HG02981 (cell line): ENCODE measurements at regions not wholly inside any gene's neighbourhood (a gene's known extent, or its start where the extent isn't known, plus 50 kb on each side); places are given as distances from the start of the nearest gene placed in this dataset.
"Not testable (repeated sequence)": the region's sequence is repeated elsewhere in the genome, so short reads cannot be mapped to it uniquely, and the experiment has no call there.

Source experiments
- ATAC-seq: cut with Tn5 transposase; IDR thresholded peaks from one replicate; pipeline ENCODE4 v1.9.1; 2021; ENCODE audit warnings: mild to moderate bottlenecking, moderate library complexity; ENCODE audit not compliant: unreplicated experiment

DNA sequence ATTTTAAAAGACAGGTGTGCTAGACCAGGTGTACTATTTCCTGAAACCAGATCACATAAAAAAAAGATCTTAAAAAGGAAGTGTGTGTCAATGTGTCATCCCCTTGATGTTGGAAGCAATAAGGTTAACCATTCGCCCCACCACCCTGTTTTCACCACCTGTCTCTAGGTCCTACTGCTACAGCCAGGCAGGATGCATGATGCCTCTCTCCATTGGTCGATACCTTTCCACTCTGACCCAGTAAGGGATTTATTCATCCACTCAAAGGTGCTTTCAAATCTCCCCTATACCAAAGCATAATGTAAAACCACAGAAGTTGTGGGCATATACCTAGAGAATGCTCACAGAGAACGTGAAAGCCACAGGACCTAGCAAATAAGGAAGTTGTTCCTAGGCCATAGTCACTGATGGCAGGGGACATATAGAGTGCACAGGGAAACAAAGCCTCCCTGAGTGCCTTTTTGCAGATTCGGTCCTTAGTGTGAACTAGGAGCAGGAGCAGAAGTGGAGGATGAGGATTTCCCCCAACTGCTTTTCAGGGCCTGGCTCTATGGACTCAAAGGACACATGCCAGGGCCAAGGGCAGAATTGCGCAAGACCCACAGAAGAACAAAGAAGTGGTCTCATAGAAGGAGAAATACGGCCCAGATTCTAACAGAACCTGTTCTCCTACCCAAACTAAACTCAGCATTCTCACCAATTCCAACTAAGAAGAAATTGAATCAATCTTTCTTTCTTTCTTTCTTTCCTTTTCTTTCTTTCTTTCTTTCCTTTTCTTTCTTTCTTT is 631.5 kb upstream of the NRP1 start:
- ATAC-seq, result no peak

DNA sequence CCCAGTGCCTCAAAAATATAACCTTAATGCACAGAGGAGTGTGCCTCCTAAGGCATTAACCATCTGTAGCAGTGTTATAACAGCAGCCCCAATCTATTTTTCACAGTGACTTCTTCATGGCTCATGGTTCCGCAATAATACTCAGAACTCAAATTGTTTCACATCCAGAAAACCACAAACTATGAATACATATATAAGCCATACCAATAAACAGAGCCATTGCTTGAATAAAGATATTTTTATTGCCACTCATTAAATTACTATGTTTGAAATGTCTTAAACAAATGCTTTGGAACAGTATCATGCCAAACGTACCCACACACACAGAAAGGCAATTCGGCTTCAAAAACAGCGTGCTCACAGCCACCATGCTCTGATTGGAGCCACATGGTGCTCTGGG is 629.3 kb upstream of the NRP1 start:
- ATAC-seq, result no peak

DNA sequence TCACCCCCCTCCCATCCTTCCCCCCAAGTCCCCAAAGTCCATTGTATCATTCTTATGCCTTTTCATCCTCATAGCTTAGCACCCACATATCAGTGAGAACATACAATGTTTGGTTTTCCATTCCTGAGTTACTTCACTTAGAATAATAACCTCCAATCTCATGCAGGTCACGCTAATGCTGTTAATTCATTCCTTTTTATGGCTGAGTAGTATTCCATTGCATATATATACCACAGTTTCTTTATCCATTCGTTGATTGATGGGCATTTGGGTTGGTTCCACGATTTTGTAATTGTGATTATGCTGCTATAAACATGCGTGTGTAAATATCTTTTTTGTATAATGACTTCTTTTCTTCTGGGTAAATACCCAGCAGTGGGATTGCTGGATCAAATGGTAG is 621.9 kb upstream of the NRP1 start:
- not testable (repeated sequence) for ATAC-seq

DNA sequence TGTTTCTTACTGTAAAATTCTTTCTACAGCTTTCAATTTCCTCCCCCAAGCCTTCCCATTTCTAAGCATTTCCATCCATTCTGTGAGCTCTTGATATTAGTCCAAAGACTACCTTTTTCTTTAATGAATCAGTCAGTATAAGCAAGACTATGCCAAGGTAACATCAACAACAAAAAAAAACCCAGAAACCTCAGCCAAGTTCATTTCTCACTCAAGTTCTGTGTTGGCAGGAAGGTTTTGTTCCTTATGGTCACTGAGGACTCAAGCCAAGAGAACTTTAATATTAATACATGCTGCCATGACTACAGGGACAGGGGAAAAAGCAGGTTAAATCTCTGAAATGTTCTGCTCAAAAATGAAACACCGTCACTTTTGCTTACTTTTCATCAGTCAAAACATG is 621.2 kb upstream of the NRP1 start:
- no peak for ATAC-seq

DNA sequence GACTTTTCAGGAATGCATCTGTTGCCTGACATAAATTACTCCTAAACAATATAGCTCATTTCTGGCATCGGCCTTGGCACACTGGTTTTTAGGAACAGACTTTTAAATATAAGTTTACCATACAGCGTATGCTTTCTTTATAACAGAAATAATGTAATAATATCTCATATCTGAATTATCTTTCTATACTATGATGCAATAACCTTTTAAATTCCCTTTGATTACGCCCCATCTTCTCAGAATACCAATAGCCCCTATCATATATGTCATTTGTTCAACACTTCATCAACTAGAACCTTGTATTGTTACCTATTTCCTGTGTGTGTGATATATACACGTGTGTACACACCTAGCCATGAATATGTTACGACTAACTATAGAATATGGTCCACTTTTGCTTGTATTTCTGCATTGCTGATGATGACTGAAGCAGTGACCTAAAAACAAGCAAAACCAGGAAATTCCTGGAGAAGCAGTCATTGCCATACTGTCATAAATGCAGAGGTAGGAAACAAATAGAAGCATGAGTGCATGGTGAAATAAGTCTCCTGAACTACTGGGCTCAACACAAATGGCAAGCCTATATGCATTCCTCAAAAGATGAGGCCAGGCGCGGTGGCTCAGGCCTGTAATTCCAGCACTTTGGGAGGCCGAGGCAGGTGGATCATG is 618.4 kb upstream of the NRP1 start:
- ATAC-seq, result no peak

DNA sequence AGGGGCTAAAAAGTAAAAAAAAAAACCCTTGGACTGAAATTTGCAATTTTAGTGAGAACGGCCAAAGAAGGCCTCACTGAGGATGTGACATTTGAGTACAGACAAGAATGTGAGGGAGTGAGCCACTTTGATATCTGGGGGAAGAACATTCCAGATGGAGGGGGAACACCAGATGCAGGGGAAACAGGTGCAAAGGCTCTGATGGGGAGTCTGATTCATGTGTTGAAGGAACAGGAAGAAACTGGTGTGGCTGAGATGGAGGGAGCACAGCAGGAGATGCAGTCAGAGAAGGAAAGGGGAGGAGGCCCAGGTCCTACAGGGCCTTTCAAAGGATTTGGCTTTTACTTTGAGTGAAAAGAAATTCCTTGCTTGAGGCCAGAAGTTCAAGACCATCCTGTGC is 615.7 kb upstream of the NRP1 start:
- no peak for ATAC-seq

DNA sequence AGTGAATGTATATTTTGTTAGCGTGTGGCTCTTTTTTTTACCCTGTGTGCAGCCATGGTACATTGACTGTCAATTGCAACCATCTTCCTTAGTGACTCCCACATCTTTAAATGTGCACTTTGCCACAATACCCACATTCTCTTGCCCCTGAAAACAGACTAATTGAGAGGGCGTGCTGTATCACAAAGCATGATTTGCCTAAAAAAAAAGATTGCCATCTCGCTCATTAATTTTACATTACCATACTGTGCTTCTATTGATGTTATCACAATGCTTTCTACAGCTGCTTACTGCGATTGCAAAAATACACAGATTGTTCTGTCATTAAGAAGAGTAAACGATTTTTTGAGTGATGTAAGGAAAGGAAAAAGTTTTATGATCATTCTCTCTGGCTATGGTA is 613.1 kb upstream of the NRP1 start:
- no peak for ATAC-seq

DNA sequence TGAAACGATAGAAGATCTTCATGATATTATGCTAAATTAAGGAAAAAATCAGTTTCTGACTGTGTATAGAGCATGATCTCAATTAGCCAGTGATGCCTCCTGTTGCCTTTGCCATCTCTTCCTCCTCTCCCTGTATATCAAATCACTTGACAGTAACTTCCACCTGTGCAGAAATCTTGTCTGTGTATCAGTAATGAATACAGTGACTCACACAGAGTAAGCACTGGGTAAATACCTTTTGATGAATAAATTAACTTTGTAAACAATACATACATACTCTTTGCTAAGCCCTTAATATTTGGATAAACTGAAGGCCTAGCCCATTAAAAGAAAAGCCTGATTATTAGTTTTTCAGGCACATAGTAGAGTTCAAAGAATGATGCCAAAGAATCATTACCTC is 610.6 kb upstream of the NRP1 start:
- ATAC-seq, result no peak

DNA sequence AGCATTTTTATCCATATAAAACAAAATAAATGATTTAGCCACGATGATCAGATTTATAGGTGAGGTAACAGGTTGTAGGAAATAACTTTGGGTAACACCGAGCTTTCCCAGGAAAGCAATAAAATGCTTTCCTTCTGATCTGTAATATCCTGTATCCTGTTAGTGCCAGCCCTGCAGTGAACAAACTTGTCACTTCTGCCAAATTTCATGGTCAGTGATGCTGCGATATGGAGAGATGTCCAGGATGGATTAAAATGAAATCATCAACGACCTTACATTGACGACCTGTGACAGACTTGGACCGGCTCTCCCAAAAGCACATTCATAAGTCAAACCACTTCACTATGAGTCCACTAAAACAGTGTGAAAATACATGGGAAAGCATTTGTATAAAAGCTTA is 608.0 kb upstream of the NRP1 start:
- ATAC-seq, result no peak

DNA sequence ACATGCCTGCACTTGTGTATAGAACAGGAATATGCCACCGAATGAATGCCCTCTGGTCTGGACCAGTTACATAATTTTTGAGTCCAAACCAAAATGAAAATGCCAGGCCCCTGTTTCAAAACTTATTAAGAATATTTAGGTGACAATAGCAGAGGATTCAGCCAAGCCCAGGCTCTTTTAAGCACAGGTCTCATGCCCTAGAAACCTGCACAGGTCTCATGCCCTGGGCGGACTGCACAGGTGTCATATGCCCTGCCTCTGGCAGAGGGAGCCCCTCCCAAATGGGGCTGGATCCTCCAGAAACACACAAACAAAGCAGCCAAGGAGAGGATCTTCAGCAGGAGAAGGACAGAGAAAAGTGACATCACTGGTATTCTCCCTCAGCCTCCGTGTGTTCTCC is 605.4 kb upstream of the NRP1 start:
- ATAC-seq, result no peak

DNA sequence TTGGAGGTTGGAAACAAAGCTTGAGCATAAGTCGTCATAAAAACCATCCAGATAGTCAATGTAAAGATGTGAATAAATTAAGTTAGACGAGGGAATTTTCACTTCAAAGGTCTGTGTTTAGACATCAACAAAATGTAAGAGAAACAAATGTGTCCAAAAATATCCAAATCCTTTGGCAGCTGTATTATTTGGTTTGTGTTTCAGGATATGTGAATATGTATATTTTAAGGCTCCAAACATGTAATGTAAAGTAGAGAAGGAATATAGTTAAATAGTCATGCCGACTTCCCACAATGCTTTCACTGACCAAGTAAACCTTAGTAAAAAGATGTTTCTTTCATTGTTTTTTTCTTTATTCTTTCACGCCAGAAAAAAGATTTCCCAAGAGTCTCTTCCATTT is 604.9 kb upstream of the NRP1 start:
- ATAC-seq, result no peak

DNA sequence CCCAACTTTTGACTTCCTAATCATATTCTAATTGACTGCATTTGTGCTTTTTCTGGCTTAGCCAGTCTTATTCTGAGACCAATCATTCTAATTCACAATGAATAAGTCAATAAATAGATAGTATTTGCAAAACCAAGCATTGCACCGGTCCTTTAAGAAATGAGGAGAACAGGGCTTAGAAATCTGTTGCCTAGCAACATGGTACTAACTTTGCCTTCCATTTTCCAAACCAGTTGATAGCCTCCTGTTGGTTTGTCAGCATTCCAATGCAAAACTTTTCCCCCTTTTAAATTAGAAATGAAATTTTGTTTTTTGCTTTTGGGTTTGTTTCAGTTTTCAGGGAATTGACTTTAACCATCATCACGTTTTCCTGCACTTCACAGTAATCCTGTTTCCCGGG is 603.5 kb upstream of the NRP1 start:
- no peak for ATAC-seq

DNA sequence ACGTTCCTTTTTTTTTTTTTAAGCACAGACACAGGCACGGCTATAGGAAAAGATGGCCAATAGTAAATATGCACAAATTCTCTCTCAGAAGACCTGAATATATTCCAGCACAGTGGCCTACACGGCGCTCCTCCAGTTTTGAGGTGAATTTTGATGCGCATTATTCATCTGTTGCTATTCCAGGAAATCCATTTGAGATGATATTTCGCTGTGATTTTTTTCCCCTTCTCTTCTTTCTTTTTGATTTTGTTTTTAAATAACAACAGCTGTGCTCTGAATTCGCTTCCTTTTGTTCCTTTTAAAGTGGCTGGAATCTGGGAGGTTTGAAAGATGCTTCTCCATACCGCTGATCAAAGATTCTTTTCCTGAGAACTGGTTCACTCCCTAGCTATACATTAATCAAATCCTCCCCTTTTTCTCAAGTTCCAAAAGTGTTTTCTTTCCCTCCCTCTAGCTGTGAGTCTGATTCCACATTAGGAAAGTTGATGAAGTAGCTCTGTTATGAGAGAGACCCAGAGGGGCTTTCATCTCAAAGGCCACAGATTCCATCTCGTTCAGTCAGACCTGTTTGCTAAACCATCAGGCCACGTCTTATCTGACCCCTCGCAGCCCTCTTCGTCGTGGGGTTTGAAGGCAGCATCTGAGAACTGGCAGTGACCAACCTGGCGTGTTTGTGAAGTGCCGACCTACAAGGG is 602.7 kb upstream of the NRP1 start:
- no peak for ATAC-seq

DNA sequence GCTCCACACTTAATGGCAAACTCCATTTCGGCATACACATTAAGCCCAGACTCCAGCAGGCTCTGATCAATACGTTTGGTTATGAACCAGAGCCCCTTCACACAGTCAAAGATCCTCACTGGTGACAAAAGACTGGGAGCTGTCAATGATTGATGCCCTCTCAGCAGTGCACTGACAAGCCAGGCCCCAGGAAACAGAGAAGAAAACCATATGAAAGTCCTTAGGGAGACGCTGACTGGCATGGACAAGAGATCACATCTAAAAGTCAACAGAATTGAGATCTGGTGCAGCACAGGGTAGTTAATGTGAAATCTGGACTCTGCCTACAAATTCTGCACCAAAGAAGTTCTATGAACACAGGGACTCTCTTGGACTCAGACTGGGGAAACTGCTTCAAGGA is 600.9 kb upstream of the NRP1 start:
- no peak for ATAC-seq

DNA sequence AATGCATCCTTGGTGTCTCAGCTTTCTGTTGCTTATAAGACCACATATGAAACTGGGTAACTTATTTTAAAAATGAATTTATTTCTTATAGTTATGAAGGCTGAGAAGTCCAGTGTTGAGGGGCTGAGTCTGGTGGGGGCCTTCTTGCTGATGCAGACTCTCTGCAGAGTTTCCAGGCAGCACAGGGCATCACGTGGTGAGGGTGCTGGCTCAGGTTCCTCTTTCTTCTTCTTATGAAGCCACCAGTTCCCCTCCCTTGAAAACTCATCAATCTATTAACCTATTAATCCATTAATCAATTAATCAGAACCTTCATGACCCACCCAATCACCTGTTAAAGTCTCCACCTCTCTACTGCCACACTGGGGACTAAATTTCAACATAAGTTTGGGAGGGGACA is 595.6 kb upstream of the NRP1 start:
- no peak for ATAC-seq

DNA sequence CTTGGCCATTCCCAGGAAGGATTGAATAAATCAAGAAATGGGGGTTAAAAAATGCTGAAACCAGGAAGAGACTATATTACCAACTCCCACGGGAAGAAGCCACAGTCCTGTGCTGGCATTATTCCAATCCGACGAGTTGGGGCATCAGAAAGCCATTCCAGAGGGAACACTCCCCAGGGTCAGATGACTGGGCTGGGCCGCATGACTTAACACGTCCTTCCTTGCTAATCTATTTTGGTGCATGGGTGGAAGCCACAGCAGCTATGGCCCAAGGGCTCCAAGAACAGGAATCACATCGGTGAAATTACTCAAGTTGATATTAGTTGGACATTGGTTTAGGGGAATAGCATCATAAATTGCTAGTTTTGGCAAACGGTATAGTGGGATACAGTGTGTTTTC is 592.9 kb upstream of the NRP1 start:
- ATAC-seq, result no peak

DNA sequence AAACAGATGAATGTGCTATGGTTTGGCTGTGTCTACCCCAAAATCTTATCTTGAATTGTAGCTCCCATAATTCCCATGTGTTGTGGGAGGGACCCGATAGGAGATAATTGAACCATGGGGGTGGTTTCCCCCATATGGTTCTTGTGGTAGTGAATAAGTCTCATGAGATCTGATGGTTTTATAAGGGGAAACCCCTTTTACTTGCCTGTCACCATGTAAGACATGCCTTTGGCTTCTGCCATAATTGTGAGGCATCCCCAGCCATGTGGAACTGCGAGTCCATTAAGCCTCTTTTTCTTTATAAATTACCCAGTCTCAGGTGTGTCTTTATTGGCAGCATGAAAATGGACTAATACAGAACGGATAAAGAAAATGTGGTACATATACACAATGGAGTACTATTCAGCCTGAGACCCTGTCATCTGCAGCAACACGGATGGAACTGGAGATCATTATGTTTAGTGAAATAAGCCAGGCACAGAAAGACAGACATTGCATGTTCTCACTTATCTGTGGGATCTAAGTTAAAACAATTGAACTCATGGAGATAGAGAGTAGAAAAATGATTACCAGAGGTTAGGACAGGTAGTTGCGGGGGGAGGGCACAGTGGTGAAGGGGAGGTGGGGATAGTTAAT is 587.6 kb upstream of the NRP1 start:
- no peak for ATAC-seq

DNA sequence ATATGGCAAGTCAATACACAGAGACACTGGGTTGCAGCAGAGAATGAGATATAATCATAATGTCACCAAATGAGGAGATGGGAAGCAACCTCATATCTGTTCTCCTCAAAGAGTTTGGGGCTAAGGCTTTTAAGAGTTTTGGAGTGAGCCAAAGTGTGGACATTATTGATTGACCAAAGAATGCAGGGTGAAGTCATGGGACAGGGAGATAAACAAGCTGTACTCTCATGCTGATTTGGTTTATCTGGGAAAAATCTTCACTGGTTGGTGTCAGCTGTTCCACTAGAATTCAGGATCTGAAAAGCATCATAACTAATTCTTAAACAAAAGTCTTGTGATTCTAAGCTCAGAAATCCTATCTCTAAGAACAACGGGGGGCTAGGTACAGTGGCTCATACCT is 585.9 kb upstream of the NRP1 start:
- no peak for ATAC-seq

DNA sequence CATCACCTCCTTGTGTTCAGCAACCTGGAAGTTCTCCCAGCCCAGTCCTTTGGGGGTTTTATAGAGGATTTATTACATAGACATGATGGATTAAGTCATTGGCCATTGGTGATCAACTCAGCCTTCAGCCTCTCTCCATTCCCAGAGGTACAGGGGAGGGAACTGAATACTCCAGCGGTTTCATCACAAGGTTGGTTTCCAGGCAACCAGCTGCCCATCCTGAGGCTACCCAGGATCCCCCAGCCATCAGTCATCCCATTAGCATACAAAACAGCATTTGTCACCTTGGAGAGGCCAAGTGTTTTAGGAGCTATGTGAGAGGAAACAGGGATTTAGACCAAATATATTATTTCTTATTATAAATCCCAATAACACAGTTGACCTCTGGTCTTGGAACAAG is 584.8 kb upstream of the NRP1 start:
- ATAC-seq, result no peak

DNA sequence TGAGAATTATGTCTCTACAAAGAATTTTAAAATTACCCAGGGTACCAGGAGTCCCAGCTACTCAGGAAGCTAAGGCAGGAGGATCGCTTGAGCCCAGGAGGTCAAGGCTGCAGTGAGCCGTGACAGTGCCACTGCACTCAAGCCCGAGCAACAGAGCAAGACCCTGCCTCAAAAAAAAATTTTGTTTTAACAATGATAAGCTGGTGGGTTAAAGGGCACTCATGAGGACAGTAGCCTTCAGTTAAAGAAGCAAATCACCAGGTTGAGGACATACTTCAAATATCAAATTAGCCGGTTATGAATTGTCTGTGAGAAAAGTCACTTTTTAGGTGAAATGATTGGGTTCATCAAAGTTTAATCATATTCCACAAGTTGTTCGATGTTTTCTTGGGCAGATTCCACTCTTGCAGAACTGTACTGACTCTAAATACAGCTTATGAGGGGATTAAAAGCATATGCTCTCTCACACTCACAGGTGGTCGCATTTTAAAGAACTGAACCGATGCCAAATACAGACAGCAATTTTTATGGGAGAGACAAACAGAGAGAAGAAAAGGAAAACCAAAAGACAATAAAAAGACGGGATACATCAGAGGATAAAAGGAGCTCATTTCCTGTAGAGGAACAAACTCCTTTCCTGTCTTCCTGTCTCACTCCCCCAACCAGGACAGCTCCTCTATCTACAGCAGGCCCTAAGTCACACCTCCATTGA is 582.8 kb upstream of the NRP1 start:
- no peak for ATAC-seq

DNA sequence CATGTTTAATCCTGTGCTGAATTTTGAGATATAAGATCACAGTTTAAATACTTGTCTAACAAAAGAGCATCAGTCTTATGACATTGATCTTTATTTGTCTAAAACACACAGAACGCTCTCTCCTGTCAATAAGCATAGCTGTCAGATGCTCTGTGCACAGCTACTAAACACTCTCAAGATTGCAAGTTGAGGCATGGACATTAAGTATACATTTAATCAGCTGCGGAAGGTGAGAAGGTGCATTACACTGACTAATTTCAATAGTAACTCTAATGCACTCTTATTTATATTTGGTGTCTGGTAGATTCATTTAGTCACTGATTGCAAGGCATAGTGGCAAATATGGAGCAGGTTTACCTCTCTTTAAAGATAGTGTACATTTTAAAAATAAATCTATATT is 580.3 kb upstream of the NRP1 start:
- no peak for ATAC-seq
